Neural cell (in vitro differentiated cells): ENCODE measurements at regions not wholly inside any gene's neighbourhood (a gene's known extent, or its start where the extent isn't known, plus 50 kb on each side); places are given as distances from the start of the nearest gene placed in this dataset.

ENCODE experiments used
- CTCF ChIP-seq: fragments of 450-650 bp; IDR thresholded peaks from 2 replicates; pipeline ENCODE4 v1.5.1; 2014; ENCODE audit warnings: antibody characterized with exemption, mild to moderate bottlenecking, moderate library complexity; ENCODE audit not compliant: poor library complexity, severe bottlenecking
- EP300 ChIP-seq: fragments of 450-650 bp; conservative IDR thresholded peaks from 2 replicates; pipeline ENCODE4 v1.6.1; 2014; ENCODE audit warnings: antibody characterized with exemption, mild to moderate bottlenecking, moderate library complexity; ENCODE audit not compliant: poor library complexity, severe bottlenecking
- EZH2 ChIP-seq: fragments of 200-600, 300-800 bp; shearing (Covaris generic), sonication (generic); IDR thresholded peaks from 2 replicates; pipeline ENCODE4 v1.6.1; 2014; ENCODE audit warnings: antibody characterized with exemption, low read length, borderline replicate concordance, mild to moderate bottlenecking; ENCODE audit not compliant: insufficient read depth, poor library complexity, severe bottlenecking
- POLR2AphosphoS5 ChIP-seq: IDR thresholded peaks from 2 replicates; pipeline ENCODE4 v1.6.1; 2012
- REST ChIP-seq: IDR thresholded peaks from 2 replicates; pipeline ENCODE4 v1.6.1; 2012; ENCODE audit warnings: borderline replicate concordance

- no peak for TF ChIP-seq CTCF
- TF ChIP-seq POLR2AphosphoS5 = no peak
- TF ChIP-seq EZH2 = no peak
- no peak for TF ChIP-seq REST
- TF ChIP-seq EP300 = no peak
Observed at GRCh38 chr9:20137425-20137824, 348.6 kb upstream of the SLC24A2 start.
